Suprapubic skin (tissue), 4 donors: ENCODE measurements at regions not wholly inside any gene's neighbourhood (a gene's known extent, or its start where the extent isn't known, plus 50 kb on each side); places are given as distances from the start of the nearest gene placed in this dataset.

ENCODE experiments used
- DNase-seq, 2 donors: peaks; one replicate each; pipeline ENCODE4 v3.0.0-alpha.2; 2019; ENCODE audit warnings: low spot score in 2 of 2
- H3K27ac ChIP-seq: fragments of 200-600 bp; sonication (generic); one replicate; pipeline ENCODE4 v1.5.1; 2019
- H3K27me3 ChIP-seq: fragments of 200-600 bp; sonication (generic); one replicate; pipeline ENCODE4 v1.5.1; 2019
- H3K36me3 ChIP-seq: fragments of 200-600 bp; sonication (generic); one replicate; pipeline ENCODE4 v1.5.1; 2019
- H3K4me1 ChIP-seq: fragments of 200-600 bp; sonication (generic); one replicate; pipeline ENCODE4 v1.5.1; 2019
- H3K4me3 ChIP-seq: fragments of 200-600 bp; sonication (generic); one replicate; pipeline ENCODE4 v1.5.1; 2019; ENCODE audit warnings: mild to moderate bottlenecking
- H3K9me3 ChIP-seq: fragments of 200-600 bp; sonication (generic); one replicate; pipeline ENCODE4 v1.5.1; 2019
- EP300 ChIP-seq: sonication (generic); formaldehyde crosslinking; IDR thresholded peaks from one replicate; pipeline ENCODE4 v1.6.1; 2017; ENCODE audit warnings: antibody characterized with exemption
- POLR2A ChIP-seq, 2 donors: fragments of 450-650 bp; IDR thresholded peaks; one replicate each; pipeline ENCODE4 v1.6.1; 2017; ENCODE audit warnings: antibody characterized with exemption in 2 of 2, mild to moderate bottlenecking in 2 of 2, moderate library complexity in 2 of 2
- POLR2AphosphoS5 ChIP-seq, 3 donors: sonication (generic); formaldehyde crosslinking; IDR thresholded peaks; one replicate each; pipeline ENCODE4 v1.6.1; 2017; ENCODE audit warnings: antibody characterized with exemption in 3 of 3
- WGBS: methylation state at CpG from one replicate; pipeline ENCODE4 v1.1.5; 2018; 5-methylcytosine and 5-hydroxymethylcytosine counted together
- TF ChIP-seq, protein P1 (sequence below), 2 donors: fragments of 200-600 bp in 1 of 2; fragments of 450-650 bp in 1 of 2; sonication (generic) in 1 of 2; IDR thresholded peaks; one replicate each; pipeline ENCODE4 v1.5.1; 2016 to 2019; ENCODE audit warnings: antibody characterized with exemption in 2 of 2, mild to moderate bottlenecking in 1 of 2, moderate library complexity in 1 of 2

DNA sequence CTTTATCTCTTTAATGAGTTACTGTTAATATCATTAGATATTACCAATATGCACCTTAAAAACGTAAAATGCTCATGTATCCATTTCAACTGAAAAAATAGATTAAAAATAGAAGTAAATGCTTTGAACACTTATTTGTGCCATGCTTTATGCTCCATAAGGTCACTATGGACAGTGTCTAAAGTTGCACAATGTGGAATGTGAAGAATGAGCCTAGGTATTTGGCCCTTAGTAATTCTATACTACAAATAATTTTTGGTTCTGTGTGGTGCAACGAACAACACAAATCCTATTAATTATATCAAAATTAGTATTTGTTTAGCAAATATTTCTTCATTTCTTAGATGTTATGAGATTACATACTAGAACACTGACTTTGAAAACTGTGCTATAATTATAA is 469.9 kb upstream of the TUSC1 start:
- 86% methylated on average over 2 of the region's 2 CpGs for WGBS
- Histone ChIP-seq H3K27ac (no peak overlapping the region), H3K4me1 (no peaks in the 10 kb centered on the region), H3K4me3 (no peak overlapping the region), H3K27me3 (no peaks in the 10 kb centered on the region), H3K9me3 (no peaks in the 10 kb centered on the region), H3K36me3 (no peaks in the 10 kb centered on the region)
- no peak for DNase-seq
- TF ChIP-seq, protein P1, sequence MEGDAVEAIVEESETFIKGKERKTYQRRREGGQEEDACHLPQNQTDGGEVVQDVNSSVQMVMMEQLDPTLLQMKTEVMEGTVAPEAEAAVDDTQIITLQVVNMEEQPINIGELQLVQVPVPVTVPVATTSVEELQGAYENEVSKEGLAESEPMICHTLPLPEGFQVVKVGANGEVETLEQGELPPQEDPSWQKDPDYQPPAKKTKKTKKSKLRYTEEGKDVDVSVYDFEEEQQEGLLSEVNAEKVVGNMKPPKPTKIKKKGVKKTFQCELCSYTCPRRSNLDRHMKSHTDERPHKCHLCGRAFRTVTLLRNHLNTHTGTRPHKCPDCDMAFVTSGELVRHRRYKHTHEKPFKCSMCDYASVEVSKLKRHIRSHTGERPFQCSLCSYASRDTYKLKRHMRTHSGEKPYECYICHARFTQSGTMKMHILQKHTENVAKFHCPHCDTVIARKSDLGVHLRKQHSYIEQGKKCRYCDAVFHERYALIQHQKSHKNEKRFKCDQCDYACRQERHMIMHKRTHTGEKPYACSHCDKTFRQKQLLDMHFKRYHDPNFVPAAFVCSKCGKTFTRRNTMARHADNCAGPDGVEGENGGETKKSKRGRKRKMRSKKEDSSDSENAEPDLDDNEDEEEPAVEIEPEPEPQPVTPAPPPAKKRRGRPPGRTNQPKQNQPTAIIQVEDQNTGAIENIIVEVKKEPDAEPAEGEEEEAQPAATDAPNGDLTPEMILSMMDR (IDR thresholded peaks at IDR 0.05): no peak
- TF ChIP-seq POLR2A (IDR thresholded peaks at IDR 0.05) (no peak), EP300 (no peak), POLR2AphosphoS5 (IDR thresholded peaks at IDR 0.05) (no peak)

DNA sequence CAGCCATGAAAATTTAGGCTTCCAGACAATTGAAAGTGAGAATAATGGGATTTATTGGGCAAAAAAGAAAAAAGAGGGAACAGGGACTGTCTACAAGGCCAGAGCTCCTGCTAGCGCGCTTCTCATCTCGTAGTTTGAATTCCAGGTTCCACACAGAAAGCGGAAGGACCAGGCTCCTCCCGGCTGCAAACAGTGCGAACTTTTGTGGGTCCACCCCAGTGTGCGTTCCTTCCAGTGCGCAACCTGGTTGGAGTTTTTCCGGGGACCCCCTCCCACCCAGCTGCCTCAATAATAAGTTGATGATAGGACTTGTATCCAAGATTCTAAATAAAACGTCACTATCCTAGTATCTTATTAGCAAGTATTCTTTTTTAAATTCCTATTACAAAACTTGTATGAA is 467.7 kb upstream of the TUSC1 start:
- 96% methylated on average over 10 of the region's 10 CpGs for WGBS
- no peaks in the 10 kb centered on the region for H3K4me1 ChIP-seq
- no peaks in the 10 kb centered on the region for H3K27me3 ChIP-seq
- no peak for DNase-seq
- TF ChIP-seq, protein P1 (IDR thresholded peaks at IDR 0.05): no peak
- TF ChIP-seq POLR2AphosphoS5 (IDR thresholded peaks at IDR 0.05): no peak
- no peak for TF ChIP-seq EP300
- TF ChIP-seq POLR2A (IDR thresholded peaks at IDR 0.05): no peak
- H3K27ac ChIP-seq: no peak overlapping the region
- no peaks in the 10 kb centered on the region for H3K9me3 ChIP-seq
- no peak overlapping the region for H3K4me3 ChIP-seq
- H3K36me3 ChIP-seq: no peaks in the 10 kb centered on the region

DNA sequence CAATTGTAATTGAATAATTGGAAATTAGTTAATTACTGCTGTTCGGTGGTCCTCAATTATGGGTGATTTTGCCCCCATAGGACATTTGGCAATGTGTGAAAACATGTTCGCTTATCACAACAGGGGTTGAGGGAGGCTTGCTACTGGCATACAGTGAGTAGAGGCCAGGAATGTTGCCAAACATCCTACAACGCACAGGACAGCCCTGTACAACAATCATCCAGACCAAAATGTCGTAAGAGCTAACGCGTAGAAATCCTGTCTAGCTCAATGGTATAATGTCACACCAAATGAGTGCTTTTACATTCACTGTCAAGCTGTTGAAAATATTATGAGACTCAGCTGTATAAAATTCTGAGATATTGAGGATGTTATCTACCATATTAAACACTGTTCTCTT is 464.4 kb upstream of the TUSC1 start:
- no peak for TF ChIP-seq POLR2AphosphoS5 (IDR thresholded peaks at IDR 0.05)
- TF ChIP-seq, protein P1 (IDR thresholded peaks at IDR 0.05): no peak
- no peak for TF ChIP-seq EP300
- no peak for TF ChIP-seq POLR2A (IDR thresholded peaks at IDR 0.05)
- WGBS: 95% methylated on average over 6 of the region's 6 CpGs
- no peaks in the 10 kb centered on the region for H3K4me1 ChIP-seq

DNA sequence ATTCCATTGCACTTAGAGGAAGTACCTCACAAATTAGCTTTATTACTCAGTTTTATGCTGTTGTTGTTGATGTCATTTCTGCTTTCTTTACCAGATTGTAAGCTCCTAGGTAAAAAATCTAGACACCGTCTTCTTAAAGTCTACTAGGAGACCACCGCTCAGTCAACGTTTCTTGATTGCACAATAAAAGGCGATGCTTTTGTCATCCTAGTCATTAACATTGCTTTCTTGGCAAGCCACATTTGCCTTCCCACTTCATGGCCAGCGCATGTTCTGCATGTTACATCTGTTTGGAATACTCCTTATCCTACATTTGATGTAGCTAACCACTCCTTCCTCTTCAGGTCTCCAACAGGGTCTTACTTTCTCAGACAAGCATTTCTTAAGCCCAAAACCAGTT is 464.0 kb upstream of the TUSC1 start:
- H3K9me3 ChIP-seq: no peaks in the 10 kb centered on the region
- H3K27me3 ChIP-seq: no peaks in the 10 kb centered on the region
- TF ChIP-seq POLR2AphosphoS5 (IDR thresholded peaks at IDR 0.05) (no peak), POLR2A (IDR thresholded peaks at IDR 0.05) (no peak), EP300 (no peak)
- TF ChIP-seq, protein P1 (IDR thresholded peaks at IDR 0.05): no peak
- 86% methylated on average over 5 of the region's 5 CpGs for WGBS
- no peaks in the 10 kb centered on the region for H3K4me1 ChIP-seq
- no peaks in the 10 kb centered on the region for H3K36me3 ChIP-seq
- H3K27ac ChIP-seq: no peak overlapping the region
- no peak overlapping the region for H3K4me3 ChIP-seq
- DNase-seq: no peak

More for the DNA sequence above, 464.4 kb upstream of the TUSC1 start:
- no peak for DNase-seq
- Histone ChIP-seq H3K36me3 (no peaks in the 10 kb centered on the region), H3K9me3 (no peaks in the 10 kb centered on the region), H3K27me3 (no peaks in the 10 kb centered on the region), H3K27ac (no peak overlapping the region), H3K4me3 (no peak overlapping the region)

DNA sequence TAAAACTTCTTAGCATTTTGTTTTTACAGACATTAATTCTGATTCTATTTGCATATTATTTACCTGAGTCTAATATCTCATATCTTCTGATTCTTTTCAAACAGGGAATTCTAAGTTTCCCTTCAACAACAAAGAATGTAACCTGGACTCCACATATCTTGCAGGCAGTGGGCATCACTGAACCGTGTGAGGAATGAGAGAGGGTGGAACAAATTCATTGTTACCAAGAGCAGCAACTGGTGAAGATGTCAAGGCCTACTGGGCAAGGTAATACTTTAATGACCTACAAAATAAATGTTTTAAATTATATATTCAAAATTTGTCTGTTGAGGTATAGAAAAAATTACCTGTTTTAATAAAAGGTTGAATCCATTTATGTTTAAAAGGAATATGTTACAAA is 455.3 kb upstream of the TUSC1 start:
- H3K4me3 ChIP-seq: no peak overlapping the region
- no peaks in the 10 kb centered on the region for H3K9me3 ChIP-seq
- WGBS: 80% methylated on average over 1 of the region's 1 CpG
- no peak overlapping the region for H3K27ac ChIP-seq
- no peaks in the 10 kb centered on the region for H3K27me3 ChIP-seq
- no peak for DNase-seq
- no peak for TF ChIP-seq POLR2A (IDR thresholded peaks at IDR 0.05)
- no peak for TF ChIP-seq POLR2AphosphoS5 (IDR thresholded peaks at IDR 0.05)
- TF ChIP-seq, protein P1 (IDR thresholded peaks at IDR 0.05): no peak
- H3K4me1 ChIP-seq: no peaks in the 10 kb centered on the region
- no peaks in the 10 kb centered on the region for H3K36me3 ChIP-seq
